ENCODE measurements at regions not wholly inside any gene's neighbourhood (a gene's known extent, or its start where the extent isn't known, plus 50 kb on each side); places are given as distances from the start of the nearest gene placed in this dataset.
"Not testable (repeated sequence)": the region's sequence is repeated elsewhere in the genome, so short reads cannot be mapped to it uniquely, and the experiment has no call there.

GRCh38 chr7:50251765-50252164 is 52.8 kb upstream of the IKZF1 start:
- DNase-seq = no peak
- no peak for TF ChIP-seq POLR2A (IDR thresholded peaks at IDR 0.05)
- TF ChIP-seq, protein P1, sequence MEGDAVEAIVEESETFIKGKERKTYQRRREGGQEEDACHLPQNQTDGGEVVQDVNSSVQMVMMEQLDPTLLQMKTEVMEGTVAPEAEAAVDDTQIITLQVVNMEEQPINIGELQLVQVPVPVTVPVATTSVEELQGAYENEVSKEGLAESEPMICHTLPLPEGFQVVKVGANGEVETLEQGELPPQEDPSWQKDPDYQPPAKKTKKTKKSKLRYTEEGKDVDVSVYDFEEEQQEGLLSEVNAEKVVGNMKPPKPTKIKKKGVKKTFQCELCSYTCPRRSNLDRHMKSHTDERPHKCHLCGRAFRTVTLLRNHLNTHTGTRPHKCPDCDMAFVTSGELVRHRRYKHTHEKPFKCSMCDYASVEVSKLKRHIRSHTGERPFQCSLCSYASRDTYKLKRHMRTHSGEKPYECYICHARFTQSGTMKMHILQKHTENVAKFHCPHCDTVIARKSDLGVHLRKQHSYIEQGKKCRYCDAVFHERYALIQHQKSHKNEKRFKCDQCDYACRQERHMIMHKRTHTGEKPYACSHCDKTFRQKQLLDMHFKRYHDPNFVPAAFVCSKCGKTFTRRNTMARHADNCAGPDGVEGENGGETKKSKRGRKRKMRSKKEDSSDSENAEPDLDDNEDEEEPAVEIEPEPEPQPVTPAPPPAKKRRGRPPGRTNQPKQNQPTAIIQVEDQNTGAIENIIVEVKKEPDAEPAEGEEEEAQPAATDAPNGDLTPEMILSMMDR (IDR thresholded peaks at IDR 0.05) = no peak
- Histone ChIP-seq H3K27me3 (no peaks in the 10 kb centered on the region), H3K9me3 (peaks cover 0 to 1% (median 0%) of the 10 kb centered on the region in 4 donors), H3K4me1 (no peaks in the 10 kb centered on the region), H3K4me3 (no peak overlapping the region), H3K27ac (no peak overlapping the region), H3K36me3 (no peaks in the 10 kb centered on the region)

DNA sequence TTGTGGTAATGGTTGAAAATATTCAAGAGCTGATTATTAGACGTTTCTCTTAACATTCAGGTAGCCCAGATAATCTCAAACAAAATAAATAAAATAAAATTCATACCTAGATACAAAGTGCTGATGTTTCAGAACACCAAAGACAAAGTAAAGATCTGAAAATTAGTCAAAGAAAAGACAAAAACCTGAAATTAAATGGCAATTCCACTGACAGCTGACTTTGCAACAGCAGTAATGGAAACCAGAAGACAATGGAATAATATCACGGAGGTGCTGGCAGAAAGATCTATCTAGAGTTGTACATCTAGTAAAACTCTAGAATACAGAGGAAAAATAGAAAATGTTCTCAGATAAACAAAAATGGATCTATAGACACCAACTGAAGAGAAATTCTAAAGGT is 58.0 kb upstream of the IKZF1 start:
- no peaks in the 10 kb centered on the region for H3K36me3 ChIP-seq
- H3K4me1 ChIP-seq = no peaks in the 10 kb centered on the region
- TF ChIP-seq, protein P1 (IDR thresholded peaks at IDR 0.05) = no peak
- no peak for TF ChIP-seq POLR2A (IDR thresholded peaks at IDR 0.05)
- no peaks in the 10 kb centered on the region for H3K27me3 ChIP-seq
- no peak overlapping the region for H3K4me3 ChIP-seq
- no peak overlapping the region for H3K27ac ChIP-seq
- no peak for DNase-seq
- peaks cover 0 to 7% (median 0%) of the 10 kb centered on the region in 4 donors for H3K9me3 ChIP-seq

DNA sequence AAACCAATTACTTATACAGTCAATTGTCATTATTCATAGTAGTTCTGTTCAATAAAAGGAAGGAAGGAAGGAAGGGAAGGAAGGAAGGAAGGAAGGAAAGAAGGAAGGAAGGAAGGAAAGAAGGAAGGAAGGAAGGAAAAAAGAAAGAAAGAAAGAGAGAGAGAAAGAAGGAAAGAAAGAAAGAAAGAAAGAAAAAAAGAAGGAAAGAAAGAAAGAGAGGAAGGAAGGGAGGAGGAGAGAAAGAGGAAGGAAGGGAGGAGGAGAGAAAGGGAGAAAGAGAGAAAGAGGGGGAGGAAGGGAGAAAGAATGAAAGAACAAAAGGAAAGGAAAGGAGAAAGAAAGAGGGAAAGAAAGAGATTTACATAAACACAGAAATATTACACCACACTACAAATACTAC is 62.4 kb upstream of the IKZF1 start:
- H3K4me1 ChIP-seq, H3K27me3 ChIP-seq, H3K27ac ChIP-seq, DNase-seq, H3K9me3 ChIP-seq, H3K4me3 ChIP-seq, H3K36me3 ChIP-seq: not testable (repeated sequence)

GRCh38 chr7:50240699-50241098 is 63.8 kb upstream of the IKZF1 start:
- H3K4me3 ChIP-seq, H3K9me3 ChIP-seq, DNase-seq: not testable (repeated sequence)

GRCh38 chr7:50229964-50230363 is 74.6 kb upstream of the IKZF1 start:
- Histone ChIP-seq H3K4me3 (no peak overlapping the region), H3K9me3 (no peaks in the 10 kb centered on the region), H3K4me1 (no peaks in the 10 kb centered on the region), H3K36me3 (no peaks in the 10 kb centered on the region), H3K27me3 (no peaks in the 10 kb centered on the region), H3K27ac (no peak overlapping the region)
- TF ChIP-seq POLR2A (IDR thresholded peaks at IDR 0.05) = no peak
- TF ChIP-seq, protein P1 (IDR thresholded peaks at IDR 0.05) = peak in 5 of 6 experiments; percentile 23 to 60 (median 55)
- no peak for DNase-seq

More at GRCh38 chr7:50240699-50241098, 63.8 kb upstream of the IKZF1 start:
- not testable (repeated sequence) for H3K27ac ChIP-seq, H3K27me3 ChIP-seq, H3K36me3 ChIP-seq, H3K4me1 ChIP-seq

- no peak overlapping the region for H3K4me3 ChIP-seq
- DNase-seq = peak in 1 of 3 donors; percentile 27
- TF ChIP-seq POLR2A (IDR thresholded peaks at IDR 0.05) = no peak
- TF ChIP-seq, protein P1 (IDR thresholded peaks at IDR 0.05) = no peak
- no peaks in the 10 kb centered on the region for H3K36me3 ChIP-seq
- H3K27me3 ChIP-seq = no peaks in the 10 kb centered on the region
- H3K4me1 ChIP-seq = no peaks in the 10 kb centered on the region
- no peaks in the 10 kb centered on the region for H3K9me3 ChIP-seq
- H3K27ac ChIP-seq = no peak overlapping the region
These were observed 76.4 kb upstream of the IKZF1 start for GRCh38 chr7:50228148-50228547.

DNA sequence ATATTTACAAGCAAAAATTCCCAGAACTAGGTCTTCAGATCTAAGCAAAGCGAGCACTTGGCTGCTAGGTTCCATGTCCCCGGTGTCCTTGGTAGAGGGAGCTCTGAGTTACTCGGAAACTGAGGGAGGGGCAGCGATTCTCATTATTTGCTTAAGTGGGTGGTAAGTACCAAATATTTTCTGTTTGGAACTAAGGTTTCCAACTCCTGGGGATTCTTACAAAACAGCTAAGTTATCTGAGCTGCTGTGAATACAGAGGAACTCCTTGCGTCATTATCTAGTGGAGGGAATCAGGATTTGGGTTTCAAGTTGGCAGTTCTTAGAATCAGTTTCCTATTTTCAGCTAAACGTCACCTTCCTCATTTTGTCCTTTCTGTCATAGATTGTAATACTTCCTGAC is 76.8 kb upstream of the IKZF1 start:
- H3K4me1 ChIP-seq = no peaks in the 10 kb centered on the region
- TF ChIP-seq, protein P1 (IDR thresholded peaks at IDR 0.05) = no peak
- no peak for TF ChIP-seq POLR2A (IDR thresholded peaks at IDR 0.05)
- no peak overlapping the region for H3K27ac ChIP-seq
- H3K36me3 ChIP-seq = no peaks in the 10 kb centered on the region
- H3K9me3 ChIP-seq = no peaks in the 10 kb centered on the region
- DNase-seq = peak in 1 of 3 donors; percentile 44
- no peaks in the 10 kb centered on the region for H3K27me3 ChIP-seq
- no peak overlapping the region for H3K4me3 ChIP-seq
